Spinal cord (tissue), 10 donors: ENCODE measurements at regions not wholly inside any gene's neighbourhood (a gene's known extent, or its start where the extent isn't known, plus 50 kb on each side); places are given as distances from the start of the nearest gene placed in this dataset. TPM values are rescaled to one million over a fixed set of nuclear protein-coding genes. Genes with fewer than 3 reads are reported as not detected.

Experiments
- DNase-seq, 6 donors: peaks; one replicate each; pipeline versions ENCODE4 v3.0.0 to v3.0.0-alpha.2; 2013 to 2015; ENCODE audit warnings: low spot score in 6 of 6, low read depth in 4 of 6
- H3K27ac ChIP-seq: one replicate; pipeline ENCODE4 v1.5.1; 2013; ENCODE audit warnings: low read depth, low read length, control low read depth
- H3K27me3 ChIP-seq: one replicate; pipeline ENCODE4 v1.6.1; 2013; ENCODE audit warnings: low read length; ENCODE audit not compliant: control insufficient read depth, insufficient read depth
- H3K36me3 ChIP-seq: one replicate; pipeline ENCODE4 v1.6.1; 2013; ENCODE audit warnings: low read length; ENCODE audit not compliant: control insufficient read depth, insufficient read depth
- H3K4me1 ChIP-seq: one replicate; pipeline ENCODE4 v1.6.1; 2013; ENCODE audit warnings: low read length; ENCODE audit not compliant: control insufficient read depth, insufficient read depth
- H3K4me3 ChIP-seq: one replicate; pipeline ENCODE4 v1.5.1; 2013; ENCODE audit warnings: low read depth, low read length, control low read depth
- H3K9me3 ChIP-seq: one replicate; pipeline ENCODE4 v1.6.1; 2013; ENCODE audit warnings: low read length; ENCODE audit not compliant: control insufficient read depth, insufficient read depth
- WGBS: methylation state at CpG from one replicate; pipeline ENCODE4 v1.1.5; 2013; ENCODE audit warnings: missing lambda C conversion rate; ENCODE audit not compliant: insufficient coverage; 5-methylcytosine and 5-hydroxymethylcytosine counted together
- small RNA-seq: library from RNA; depleted of rRNA; stranded (forward); fragments of <200 nt; gene quantifications from one replicate; pipeline ENCODE3, GENCODE V24; 2014; ENCODE audit warnings: low replicate concordance
- donor health status: healthy.

DNA sequence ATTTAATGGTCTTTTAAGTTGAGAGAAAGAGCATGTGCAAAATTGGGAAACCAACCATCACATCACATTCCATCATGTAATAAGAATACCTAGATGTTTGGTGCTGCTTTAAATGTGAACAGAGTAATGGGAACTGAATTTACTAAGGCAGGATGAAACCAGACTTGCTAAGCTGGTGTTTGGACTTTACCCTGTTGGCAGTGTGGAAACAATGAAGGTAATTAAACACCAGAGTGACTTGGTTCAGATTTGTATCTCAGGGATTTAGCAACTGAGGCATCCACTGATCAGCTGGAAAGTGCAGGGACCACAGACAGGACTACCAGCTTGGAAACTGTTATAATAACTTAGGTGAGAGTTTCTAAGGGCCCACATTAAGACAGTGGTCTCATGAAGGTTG is 263.4 kb downstream of the OLFM3 start:
- no peak overlapping the region for H3K27ac ChIP-seq
- no peak overlapping the region for H3K4me3 ChIP-seq
- no peaks in the 10 kb centered on the region for H3K27me3 ChIP-seq
- H3K9me3 ChIP-seq: no peaks in the 10 kb centered on the region
- DNase-seq: no peak
- H3K4me1 ChIP-seq: no peaks in the 10 kb centered on the region
- no peaks in the 10 kb centered on the region for H3K36me3 ChIP-seq

DNA sequence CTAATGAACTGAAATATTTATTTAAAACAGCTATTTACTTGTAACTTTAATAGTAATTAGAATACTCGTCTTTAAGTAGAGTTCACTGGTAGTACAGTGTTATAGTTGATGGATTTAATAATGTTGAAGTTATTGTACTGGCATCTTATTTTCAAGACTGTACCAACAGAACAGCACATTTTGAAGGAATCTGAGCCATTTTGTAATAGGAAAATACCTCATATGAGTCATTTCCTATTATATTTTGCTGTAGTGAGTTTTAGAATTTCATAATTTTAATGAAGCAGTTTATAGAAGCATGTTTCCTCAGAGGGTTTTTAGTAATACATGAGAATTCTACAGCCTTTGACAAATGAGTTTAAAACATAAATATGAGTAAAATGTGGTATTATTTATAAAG is 258.3 kb downstream of the OLFM3 start:
- Histone ChIP-seq H3K36me3 (no peaks in the 10 kb centered on the region), H3K27me3 (no peaks in the 10 kb centered on the region), H3K4me3 (no peak overlapping the region), H3K27ac (no peak overlapping the region), H3K4me1 (no peaks in the 10 kb centered on the region), H3K9me3 (no peaks in the 10 kb centered on the region)
- DNase-seq: no peak
- no CpG with 5 or more reads among the region's 1 CpG for WGBS

DNA sequence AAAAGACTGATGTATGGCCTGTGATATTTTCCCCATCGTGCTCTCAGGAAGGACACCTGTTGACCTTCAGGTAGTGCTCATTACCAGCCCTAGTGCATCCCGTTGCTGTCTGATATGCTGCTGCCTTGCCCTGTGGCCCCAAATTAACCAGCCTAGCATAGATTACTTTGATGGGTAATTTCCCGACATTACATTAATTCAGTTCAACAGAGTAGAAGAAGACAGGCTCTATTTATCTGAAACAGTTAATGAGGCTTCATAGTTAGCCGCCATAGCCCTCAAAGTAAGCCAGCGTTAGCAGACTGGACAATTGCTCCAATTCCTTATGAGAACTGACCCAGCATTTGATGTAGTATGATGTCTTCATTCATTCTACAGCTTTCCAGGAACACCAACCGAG is 257.6 kb downstream of the OLFM3 start:
- H3K36me3 ChIP-seq: no peaks in the 10 kb centered on the region
- H3K9me3 ChIP-seq: no peaks in the 10 kb centered on the region
- no peaks in the 10 kb centered on the region for H3K27me3 ChIP-seq
- 83% methylated on average over 1 of the region's 6 CpGs for WGBS
- peak in 1 of 6 donors; percentile 6 for DNase-seq
- H3K4me1 ChIP-seq: no peaks in the 10 kb centered on the region
- H3K27ac ChIP-seq: no peak overlapping the region
- H3K4me3 ChIP-seq: no peak overlapping the region

DNA sequence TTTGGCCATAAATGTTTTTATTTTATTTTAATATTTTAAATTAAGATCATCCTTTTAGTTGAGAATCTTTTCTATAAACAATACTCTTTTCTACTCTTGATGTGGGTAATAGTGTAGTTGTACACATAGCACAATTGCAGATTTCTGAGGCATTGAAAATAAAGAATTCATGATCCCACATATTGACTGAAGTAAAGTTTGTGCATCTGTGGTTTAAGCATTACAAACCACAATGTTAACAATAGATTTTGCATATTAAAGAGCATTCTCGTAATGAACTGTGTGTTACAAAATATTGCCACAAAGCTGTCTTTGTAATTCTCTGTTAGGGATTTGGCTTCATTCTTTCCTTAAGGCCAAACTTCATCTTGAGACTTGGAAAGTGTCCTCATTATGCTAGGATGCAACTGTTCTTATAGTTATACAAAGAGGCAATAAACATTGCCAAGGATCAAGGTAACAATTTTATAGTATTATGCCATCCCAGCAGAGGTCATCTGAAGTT is 256.8 kb downstream of the OLFM3 start:
- Histone ChIP-seq H3K27ac (no peak overlapping the region), H3K27me3 (no peaks in the 10 kb centered on the region), H3K36me3 (no peaks in the 10 kb centered on the region), H3K4me3 (no peak overlapping the region), H3K4me1 (no peaks in the 10 kb centered on the region), H3K9me3 (no peaks in the 10 kb centered on the region)
- no peak for DNase-seq
- WGBS: no CpG with 5 or more reads among the region's 1 CpG

DNA sequence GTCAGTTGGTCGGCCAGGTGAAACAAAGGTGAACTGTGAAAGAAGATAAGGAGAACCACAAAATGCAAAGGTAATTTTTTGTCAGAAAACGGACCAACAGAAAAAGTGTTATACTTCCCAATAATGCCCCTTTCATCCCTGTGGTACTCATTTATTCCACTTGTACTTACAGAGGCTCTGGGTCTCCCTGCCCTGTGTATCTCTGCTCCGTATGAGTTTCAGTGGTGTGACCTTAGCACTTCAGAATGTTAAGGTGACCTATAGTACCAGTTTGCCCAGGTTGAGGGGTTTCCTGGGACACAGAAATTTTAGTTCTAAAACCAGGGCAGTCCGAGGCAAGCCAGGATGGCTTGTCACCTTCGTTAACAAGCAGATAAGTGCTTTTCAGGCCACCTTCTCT is 254.8 kb downstream of the OLFM3 start:
- H3K4me3 ChIP-seq: no peak overlapping the region
- 77% methylated on average over 4 of the region's 5 CpGs for WGBS
- no peaks in the 10 kb centered on the region for H3K36me3 ChIP-seq
- H3K27ac ChIP-seq: no peak overlapping the region
- H3K27me3 ChIP-seq: no peaks in the 10 kb centered on the region
- DNase-seq: no peak
- no peaks in the 10 kb centered on the region for H3K4me1 ChIP-seq
- no peaks in the 10 kb centered on the region for H3K9me3 ChIP-seq

DNA sequence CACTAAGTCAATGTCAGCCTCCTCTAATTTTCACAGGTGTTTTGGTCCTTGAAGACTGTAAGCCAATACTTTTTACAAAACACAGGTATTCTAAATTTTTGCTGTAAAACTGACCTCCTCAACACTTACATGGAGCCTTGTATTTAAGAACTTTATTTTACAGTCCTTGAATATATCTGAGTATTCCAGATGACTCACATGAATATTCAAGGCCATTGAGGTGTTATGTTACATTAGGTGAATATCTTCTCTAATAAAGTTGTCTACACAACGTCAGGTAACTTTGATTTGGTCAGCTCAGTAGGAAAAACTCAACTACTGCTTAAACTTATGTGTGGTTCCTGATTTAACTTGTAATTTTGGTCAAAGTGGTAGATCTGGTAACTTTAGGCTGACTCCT is 254.2 kb downstream of the OLFM3 start:
- no peak for DNase-seq
- no peak overlapping the region for H3K27ac ChIP-seq
- H3K9me3 ChIP-seq: no peaks in the 10 kb centered on the region
- H3K27me3 ChIP-seq: no peaks in the 10 kb centered on the region
- no peaks in the 10 kb centered on the region for H3K4me1 ChIP-seq
- no peaks in the 10 kb centered on the region for H3K36me3 ChIP-seq
- WGBS: no CpG with 5 or more reads among the region's 1 CpG
- no peak overlapping the region for H3K4me3 ChIP-seq

DNA sequence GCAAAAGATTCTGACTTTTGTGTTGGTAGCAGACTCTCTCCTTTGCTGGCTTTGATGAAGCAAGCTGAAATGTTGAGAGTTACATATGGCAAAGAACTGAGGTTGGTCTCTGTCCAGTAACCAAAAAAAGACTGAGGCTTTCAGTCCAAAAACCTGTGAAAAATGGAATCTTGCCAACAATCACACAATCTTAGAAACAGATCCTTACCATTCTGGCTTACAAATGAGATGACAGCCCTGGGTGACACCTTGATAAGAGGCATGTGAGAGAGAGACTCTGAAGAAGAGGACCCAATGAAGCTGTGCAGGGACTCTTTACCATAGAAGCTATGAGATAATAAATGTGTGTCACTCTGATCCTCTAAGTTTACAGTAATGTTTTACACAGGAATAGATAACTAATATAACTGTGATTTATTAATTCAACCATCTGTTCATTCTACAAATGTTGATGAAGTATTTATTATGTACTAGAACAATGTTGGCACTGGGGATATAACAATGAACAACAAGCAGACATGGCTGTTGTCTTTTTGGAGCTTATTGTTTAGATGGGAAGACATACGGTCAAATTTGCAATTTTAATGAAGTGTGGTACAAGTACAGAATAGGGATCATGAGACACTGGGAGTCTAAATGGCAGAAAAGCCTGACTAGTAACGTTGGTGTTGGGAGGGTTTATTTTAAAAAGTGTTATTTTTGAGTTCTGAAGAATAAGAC is 251.0 kb downstream of the OLFM3 start:
- DNase-seq: peak in 4 of 6 donors; percentile 6 to 95 (median 16)
- no peaks in the 10 kb centered on the region for H3K9me3 ChIP-seq
- no peaks in the 10 kb centered on the region for H3K36me3 ChIP-seq
- WGBS: 29% methylated on average over 1 of the region's 2 CpGs
- H3K4me3 ChIP-seq: no peak overlapping the region
- no peak overlapping the region for H3K27ac ChIP-seq
- H3K27me3 ChIP-seq: no peaks in the 10 kb centered on the region
- H3K4me1 ChIP-seq: no peaks in the 10 kb centered on the region

DNA sequence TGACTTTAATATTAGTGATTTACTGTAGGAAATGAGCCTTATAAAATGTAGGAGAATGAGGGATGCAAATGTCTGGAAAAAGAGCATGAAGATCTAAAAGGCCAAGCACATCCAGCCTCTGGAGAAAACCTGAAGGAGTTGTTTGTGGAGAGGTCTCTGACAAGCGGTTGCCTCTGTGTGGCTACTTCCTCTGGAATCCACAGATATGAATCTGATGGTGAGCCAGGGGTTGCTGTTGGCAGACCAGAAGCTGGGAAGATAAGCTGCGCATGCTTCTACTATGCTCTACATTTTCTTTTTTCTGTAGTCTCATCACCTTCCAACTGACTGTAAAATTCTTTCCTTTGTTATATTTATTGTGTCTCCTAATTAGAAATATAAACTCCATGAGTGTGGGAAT is 248.6 kb downstream of the OLFM3 start:
- no CpG with 5 or more reads among the region's 2 CpGs for WGBS
- Histone ChIP-seq H3K4me1 (no peaks in the 10 kb centered on the region), H3K36me3 (no peaks in the 10 kb centered on the region), H3K4me3 (no peak overlapping the region), H3K27me3 (no peaks in the 10 kb centered on the region), H3K9me3 (no peaks in the 10 kb centered on the region), H3K27ac (no peak overlapping the region)
- DNase-seq: no peak

Small RNA genes in the stretch of these regions (small RNA-seq; reads per million reads assigned to genes)
- not detected for gene RNU6-965P
